DOHH2 (cell line): ENCODE measurements at regions not wholly inside any gene's neighbourhood (a gene's known extent, or its start where the extent isn't known, plus 50 kb on each side); places are given as distances from the start of the nearest gene placed in this dataset.

Source experiments
- EZH2phosphoT487 ChIP-seq: fragments of 200-600 bp; sonication (generic); IDR thresholded peaks from 2 replicates; pipeline ENCODE4 v1.6.1; 2017; ENCODE audit warnings: borderline replicate concordance, mild to moderate bottlenecking, antibody characterized with exemption, low read length, moderate library complexity, mixed read lengths
- TF ChIP-seq, protein P1 (sequence below): fragments of 200-600 bp; sonication (generic); IDR thresholded peaks from one replicate; pipeline ENCODE4 v1.5.1; 2014; ENCODE audit warnings: antibody characterized with exemption, mild to moderate bottlenecking, low read depth, low read length; ENCODE audit not compliant: poor library complexity, severe bottlenecking

DNA sequence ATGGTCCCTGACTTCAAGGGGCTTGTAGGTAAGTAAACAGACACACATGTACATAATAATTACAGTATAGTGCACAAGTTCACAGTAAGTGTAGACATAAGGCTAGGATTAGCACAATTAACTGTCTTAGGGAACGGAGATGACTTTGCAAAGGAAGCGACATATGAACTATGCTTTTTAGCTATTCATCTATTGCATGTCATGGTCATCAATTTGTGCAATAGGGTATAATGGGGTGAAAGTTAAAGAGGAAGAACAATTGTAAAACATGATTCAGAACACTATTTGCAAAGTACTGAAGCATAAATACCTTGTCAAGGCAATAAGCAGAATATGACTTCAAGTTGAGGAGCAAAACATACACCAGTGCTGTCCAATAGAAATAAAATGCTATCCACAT lies 112.3 kb upstream of the SLC8A1 start:
- TF ChIP-seq, protein P1, sequence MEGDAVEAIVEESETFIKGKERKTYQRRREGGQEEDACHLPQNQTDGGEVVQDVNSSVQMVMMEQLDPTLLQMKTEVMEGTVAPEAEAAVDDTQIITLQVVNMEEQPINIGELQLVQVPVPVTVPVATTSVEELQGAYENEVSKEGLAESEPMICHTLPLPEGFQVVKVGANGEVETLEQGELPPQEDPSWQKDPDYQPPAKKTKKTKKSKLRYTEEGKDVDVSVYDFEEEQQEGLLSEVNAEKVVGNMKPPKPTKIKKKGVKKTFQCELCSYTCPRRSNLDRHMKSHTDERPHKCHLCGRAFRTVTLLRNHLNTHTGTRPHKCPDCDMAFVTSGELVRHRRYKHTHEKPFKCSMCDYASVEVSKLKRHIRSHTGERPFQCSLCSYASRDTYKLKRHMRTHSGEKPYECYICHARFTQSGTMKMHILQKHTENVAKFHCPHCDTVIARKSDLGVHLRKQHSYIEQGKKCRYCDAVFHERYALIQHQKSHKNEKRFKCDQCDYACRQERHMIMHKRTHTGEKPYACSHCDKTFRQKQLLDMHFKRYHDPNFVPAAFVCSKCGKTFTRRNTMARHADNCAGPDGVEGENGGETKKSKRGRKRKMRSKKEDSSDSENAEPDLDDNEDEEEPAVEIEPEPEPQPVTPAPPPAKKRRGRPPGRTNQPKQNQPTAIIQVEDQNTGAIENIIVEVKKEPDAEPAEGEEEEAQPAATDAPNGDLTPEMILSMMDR = no peak
- no peak for TF ChIP-seq EZH2phosphoT487
